Peyer's patch (tissue), 4 donors: ENCODE measurements at regions not wholly inside any gene's neighbourhood (a gene's known extent, or its start where the extent isn't known, plus 50 kb on each side); places are given as distances from the start of the nearest gene placed in this dataset.

Experiments
- POLR2A ChIP-seq, 2 donors: fragments of 450-650 bp; IDR thresholded peaks; one replicate each; pipeline ENCODE4 v1.5.1; 2017; ENCODE audit warnings: antibody characterized with exemption in 2 of 2, mild to moderate bottlenecking in 2 of 2, moderate library complexity in 2 of 2
- TF ChIP-seq, protein P1 (sequence below), 6 experiments: fragments of 450-650 bp in 4 of 6; fragments of 200-600 bp in 2 of 6; sonication (generic) in 1 of 6; IDR thresholded peaks; one replicate each; pipeline ENCODE4 v1.5.1; 2017 to 2019; ENCODE audit warnings: antibody characterized with exemption in 6 of 6, mild to moderate bottlenecking in 3 of 6, moderate library complexity in 1 of 6

DNA sequence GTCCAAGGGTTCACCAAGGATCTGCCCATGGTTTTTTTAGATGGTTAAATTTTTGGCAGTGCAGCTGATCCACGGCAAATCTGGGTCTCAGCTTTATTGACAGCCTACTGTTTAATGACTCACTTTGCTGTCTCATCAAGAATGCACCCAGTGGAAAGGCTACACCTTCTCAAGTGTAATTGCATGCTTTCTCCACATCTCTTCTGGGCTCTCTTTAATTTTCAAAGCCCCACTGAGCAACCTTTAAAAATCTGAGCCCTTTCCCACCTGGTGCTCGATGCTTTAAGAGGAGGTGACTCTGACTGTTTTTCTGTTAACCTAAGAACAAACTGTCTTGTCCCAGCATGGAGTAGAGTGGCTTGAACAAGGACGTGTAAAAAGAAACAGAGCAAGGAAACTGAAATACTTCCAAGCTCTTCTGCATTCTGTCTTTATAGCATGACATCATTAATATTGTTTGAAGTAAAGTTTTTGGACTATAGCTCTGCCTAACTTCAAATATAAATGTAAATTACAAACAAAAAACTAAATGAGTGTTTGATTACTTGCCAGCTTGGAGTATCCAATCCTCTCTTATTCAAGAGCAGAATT lies 214.2 kb upstream of the KRR1 start:
- TF ChIP-seq, protein P1, sequence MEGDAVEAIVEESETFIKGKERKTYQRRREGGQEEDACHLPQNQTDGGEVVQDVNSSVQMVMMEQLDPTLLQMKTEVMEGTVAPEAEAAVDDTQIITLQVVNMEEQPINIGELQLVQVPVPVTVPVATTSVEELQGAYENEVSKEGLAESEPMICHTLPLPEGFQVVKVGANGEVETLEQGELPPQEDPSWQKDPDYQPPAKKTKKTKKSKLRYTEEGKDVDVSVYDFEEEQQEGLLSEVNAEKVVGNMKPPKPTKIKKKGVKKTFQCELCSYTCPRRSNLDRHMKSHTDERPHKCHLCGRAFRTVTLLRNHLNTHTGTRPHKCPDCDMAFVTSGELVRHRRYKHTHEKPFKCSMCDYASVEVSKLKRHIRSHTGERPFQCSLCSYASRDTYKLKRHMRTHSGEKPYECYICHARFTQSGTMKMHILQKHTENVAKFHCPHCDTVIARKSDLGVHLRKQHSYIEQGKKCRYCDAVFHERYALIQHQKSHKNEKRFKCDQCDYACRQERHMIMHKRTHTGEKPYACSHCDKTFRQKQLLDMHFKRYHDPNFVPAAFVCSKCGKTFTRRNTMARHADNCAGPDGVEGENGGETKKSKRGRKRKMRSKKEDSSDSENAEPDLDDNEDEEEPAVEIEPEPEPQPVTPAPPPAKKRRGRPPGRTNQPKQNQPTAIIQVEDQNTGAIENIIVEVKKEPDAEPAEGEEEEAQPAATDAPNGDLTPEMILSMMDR (IDR thresholded peaks at IDR 0.05): no peak
- no peak for TF ChIP-seq POLR2A (IDR thresholded peaks at IDR 0.05)
